A673 (cell line): ENCODE measurements at regions not wholly inside any gene's neighbourhood (a gene's known extent, or its start where the extent isn't known, plus 50 kb on each side); places are given as distances from the start of the nearest gene placed in this dataset.

ENCODE experiments used
- CTCF ChIP-seq: fragments of 300-800, 200-600 bp; sonication (generic); conservative IDR thresholded peaks from 2 replicates; pipeline ENCODE4 v1.5.1; 2017; ENCODE audit warnings: low read depth, mild to moderate bottlenecking, antibody characterized with exemption, low read length, moderate library complexity, mixed read lengths
- EZH2 ChIP-seq: fragments of 200-600 bp; sonication (generic); IDR thresholded peaks from 2 replicates; pipeline ENCODE4 v1.6.1; 2017; ENCODE audit warnings: borderline replicate concordance, low read depth, mild to moderate bottlenecking, mixed read lengths, antibody characterized with exemption, low read length; ENCODE audit not compliant: poor library complexity, severe bottlenecking

GRCh38 chr2:501667-502066 lies 175.5 kb downstream of the TMEM18 start:
- TF ChIP-seq CTCF (no peak), EZH2 (no peak)
